Fibroblast of peridontal ligament (primary cell): ENCODE measurements at regions not wholly inside any gene's neighbourhood (a gene's known extent, or its start where the extent isn't known, plus 50 kb on each side); places are given as distances from the start of the nearest gene placed in this dataset.

Experiments
- DNase-seq: peaks from one replicate; pipeline ENCODE4 v3.0.0-alpha.2; 2010; ENCODE audit errors: extremely low read depth

DNA sequence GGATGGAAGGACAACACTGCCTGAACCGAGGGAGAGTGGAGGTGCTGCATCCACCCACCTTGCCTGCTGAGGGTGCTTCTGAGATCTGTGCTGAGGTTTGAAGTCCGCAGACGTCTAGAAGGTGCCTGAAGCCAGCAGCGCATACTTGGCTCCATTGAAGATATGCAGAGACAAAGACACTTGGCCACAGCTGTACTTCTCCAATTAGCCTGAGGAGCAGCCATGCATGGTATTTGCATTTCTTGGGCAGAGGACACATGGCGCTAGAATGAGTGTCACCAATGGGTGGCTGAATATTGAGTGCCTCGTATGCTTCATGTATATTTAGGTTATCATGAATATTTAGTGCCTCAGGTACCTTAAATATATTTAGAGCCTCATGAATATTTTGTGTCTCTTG is 128.7 kb upstream of the ATP6AP2 start:
- no peak for DNase-seq

GRCh38 chrX:40449956-40450706 is 130.6 kb upstream of the ATP6AP2 start:
- no peak for DNase-seq

GRCh38 chrX:40449396-40449795 is 131.4 kb upstream of the ATP6AP2 start:
- DNase-seq: no peak

- no peak for DNase-seq
Observed at GRCh38 chrX:40448793-40449192, 132.0 kb upstream of the ATP6AP2 start.

DNA sequence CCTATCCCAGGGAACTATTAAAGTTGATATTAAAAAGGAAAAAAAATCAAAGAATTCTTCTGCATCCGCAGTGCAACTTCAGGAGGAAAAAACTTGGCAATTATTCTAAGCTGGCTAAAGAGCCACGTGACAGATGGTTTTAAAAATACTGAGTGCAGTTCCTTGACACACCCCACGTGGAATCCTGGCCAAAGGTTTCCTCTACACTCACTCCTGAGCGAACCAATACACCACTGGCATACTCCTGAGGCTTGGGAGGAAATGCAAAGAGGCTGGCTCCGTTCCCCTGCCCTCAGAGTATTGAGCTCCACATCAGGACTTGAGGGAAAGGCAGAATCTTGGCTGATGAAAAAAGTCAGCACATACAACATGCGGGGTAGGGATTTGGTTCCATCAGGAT is 133.8 kb upstream of the ATP6AP2 start:
- DNase-seq: no peak

DNA sequence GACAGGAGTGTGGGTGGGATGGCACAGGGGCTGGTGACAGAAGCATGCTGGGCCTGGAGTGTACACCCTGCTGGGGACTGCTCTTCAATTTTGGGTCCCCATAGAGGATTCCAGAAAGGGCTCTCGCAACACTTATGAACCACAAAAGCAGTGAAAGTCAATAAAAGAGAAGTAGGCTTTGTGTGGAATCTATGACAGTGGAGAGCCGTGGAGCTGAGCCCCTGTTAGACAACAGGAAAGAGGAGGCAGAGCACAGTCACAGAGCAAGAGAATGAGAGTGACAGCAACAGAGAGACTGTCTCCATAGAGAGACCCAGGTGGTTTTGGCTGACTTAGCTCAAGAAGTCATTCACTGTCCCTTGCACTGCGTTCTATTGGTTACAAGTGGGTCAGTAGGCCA is 135.1 kb upstream of the ATP6AP2 start:
- no peak for DNase-seq

DNA sequence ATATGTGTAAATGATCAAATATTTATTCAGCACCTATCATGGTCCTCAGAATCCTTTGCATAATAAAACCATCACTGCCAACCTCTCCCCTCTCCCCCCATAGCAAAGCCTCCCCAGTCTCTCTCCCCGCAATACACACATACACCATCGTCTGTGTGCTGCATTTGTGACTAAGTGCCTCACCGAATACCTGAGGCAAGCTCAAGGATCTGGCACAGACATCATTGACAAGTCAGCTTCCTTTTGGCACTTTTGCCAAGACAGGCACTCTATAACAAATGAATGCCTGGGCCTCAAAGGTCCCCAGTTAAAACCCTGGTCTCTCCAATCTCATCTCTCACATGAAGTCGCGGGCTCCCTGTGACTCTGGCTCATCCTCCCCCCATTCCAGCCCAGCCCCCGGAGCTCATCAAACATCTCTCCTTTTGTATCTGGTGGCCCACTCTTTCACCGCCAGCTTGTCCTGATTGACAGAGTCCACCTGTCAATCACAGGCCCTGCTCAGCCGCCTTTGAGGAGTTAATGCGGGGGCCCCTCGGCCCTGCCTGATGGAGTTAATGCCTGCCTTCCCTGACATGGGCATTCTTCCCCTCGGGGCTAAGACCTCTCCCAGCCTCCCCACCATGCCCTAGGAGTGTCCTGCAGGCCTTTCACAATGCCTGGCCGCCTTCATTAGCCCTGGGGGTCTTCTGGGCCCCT is 135.8 kb upstream of the ATP6AP2 start:
- DNase-seq: no peak

DNA sequence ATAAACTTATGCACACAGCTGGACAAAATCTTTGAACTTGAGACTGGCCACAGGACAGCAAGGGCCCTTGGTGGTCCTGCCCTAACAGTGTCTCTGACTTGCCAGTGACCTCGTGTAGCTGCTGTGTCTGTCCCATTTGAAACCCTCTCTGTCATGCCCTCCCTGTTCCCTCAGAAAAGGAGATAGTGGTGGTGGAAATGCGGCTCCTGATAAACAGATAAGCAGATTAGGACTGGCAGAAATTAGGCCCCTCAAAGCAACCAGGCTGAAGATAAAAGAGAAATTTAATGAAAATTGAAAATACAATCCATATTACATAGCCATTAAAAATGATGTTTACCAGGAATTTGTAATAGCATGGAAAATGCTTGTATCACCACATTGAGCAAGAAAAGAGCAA is 136.6 kb upstream of the ATP6AP2 start:
- DNase-seq: no peak

- DNase-seq: no peak
Observed at GRCh38 chrX:40440866-40441265, 139.9 kb upstream of the ATP6AP2 start.

DNA sequence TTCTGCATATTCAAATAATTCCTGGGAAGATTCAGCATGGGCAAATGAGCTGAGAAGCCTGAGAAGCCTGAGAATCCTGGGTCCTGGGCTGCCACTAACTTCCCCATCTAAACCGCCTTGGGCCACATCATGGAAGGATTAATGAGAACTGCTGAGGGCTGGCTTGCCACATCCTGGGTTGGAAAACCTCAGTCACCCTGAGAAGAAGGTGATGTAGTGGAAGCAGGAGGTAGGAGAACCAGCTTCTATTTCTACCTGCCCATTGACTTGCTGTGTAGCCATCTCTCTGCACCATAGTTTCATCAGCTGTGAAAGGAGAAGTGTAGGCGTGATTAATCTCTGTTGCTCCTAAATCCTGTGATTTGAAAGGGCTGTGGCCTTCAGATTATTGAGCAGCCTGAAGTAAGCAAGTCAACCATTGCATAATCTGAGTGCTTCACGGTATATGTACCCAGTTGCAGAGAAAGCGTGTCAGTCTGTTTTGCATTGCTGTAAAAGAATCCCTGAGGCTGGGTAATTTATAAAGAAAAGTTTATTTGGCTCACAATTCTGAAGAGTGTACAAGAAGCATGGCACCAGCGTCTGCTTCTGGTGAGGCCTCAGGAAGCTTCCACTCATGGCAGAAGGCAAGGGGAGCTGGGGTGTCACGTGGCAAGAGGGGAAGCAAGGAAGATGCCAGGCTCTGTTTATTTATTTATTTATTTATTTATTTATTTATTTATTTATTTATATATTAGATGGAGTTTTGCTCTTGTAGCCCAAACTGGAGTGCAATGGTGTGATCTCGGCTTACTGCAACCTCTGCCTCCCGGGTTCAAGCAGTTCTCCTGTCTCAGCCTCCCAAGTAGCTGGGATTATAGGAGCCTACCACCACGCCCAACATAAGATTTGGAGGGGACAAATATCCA is 140.9 kb upstream of the ATP6AP2 start:
- no peak for DNase-seq

DNA sequence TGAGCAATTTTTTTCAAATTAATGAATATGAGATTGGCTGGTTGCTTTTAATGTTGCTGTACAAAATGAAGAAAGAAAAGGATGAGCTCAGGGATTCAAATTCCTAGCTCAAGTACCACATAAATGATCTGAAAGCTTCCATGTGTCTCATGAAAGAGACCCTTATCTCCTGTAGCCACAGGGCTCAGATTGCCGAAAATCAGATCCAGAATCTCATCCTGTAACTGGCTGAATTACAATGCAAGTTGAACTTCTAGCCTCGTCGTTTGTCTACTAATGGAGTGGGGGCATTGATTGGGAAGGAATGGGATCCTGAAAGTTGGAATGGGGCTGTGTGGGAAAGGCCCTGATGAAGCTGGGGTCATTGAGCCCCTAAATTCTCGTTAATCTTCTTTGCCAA is 143.4 kb upstream of the ATP6AP2 start:
- DNase-seq: no peak

- peak; percentile 24 for DNase-seq
Observed at GRCh38 chrX:40434947-40435346, 145.8 kb upstream of the ATP6AP2 start.

- no peak for DNase-seq
Observed at GRCh38 chrX:40434443-40434842, 146.3 kb upstream of the ATP6AP2 start.

- no peak for DNase-seq
Observed at GRCh38 chrX:40433160-40433559, 147.6 kb upstream of the ATP6AP2 start.

GRCh38 chrX:40424259-40424658 is 156.5 kb upstream of the ATP6AP2 start:
- DNase-seq: no peak

GRCh38 chrX:40423299-40423698 is 157.5 kb upstream of the ATP6AP2 start:
- peak; percentile 5 for DNase-seq

DNA sequence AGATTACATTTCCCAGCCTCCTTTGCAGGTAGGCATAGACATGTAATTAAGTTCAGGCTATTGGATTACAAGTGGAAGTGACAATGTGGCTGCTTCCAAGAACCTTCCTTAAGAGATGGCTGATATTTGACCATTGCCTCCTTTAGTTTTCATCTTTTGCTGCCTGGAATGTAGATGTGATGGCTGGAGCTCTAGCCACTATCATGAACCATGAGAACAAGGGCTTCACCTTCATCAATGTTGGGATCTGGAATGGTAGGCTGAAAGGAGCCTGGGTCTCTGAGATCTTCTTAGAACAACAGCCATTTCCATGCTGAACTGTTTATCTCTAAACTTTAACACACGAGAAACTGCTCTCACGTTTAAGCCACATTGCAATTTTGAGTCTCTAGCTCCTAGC is 158.7 kb upstream of the ATP6AP2 start:
- no peak for DNase-seq

- no peak for DNase-seq
Observed at GRCh38 chrX:40420899-40421729, 159.7 kb upstream of the ATP6AP2 start.

- no peak for DNase-seq
Observed at GRCh38 chrX:40418813-40419195, 162.0 kb upstream of the ATP6AP2 start.

DNA sequence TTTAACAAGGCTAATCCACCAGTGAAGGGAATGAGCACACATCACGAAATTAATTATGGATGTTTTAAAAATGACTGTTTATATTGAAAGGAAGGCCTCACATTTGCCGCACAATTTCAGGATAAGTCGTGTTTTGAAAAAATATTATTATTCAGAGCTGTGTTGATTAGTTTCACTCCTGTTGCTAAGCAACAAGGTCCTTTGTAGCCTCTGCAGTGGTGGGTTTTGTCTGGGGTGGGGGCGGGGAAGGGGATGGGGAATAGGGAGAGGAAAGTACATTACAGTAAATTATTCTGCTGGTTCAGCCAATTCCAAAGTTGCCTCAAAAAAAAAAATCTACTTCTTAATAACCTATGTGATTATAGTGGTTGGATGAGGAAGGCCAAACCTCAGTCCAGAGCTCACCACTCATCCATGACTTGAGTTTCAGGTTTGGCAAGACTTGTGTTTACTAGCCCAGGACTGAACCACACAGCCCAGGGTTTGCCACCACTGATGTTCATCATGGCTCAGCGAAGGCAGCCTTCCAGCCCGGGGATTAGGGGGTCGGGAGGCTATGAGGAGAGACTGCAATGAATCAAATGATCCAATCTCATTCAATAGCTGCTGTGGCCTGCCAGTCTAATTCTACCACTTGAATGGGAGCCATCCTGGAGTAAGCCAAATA is 162.5 kb upstream of the ATP6AP2 start:
- no peak for DNase-seq

GRCh38 chrX:40415675-40416074 is 165.1 kb upstream of the ATP6AP2 start:
- DNase-seq: no peak
